Endothelial cell of umbilical vein (primary cell): ENCODE measurements at regions not wholly inside any gene's neighbourhood (a gene's known extent, or its start where the extent isn't known, plus 50 kb on each side); places are given as distances from the start of the nearest gene placed in this dataset.

Experiments used
- BruUV-seq: library from RNA; stranded (reverse); fragments of 400-500 nt; replicated peaks from 2 replicates; lab custom pipeline; 2021; lab: Mats Ljungman, UMichigan
- CTCF ChIA-PET: fragments of 300-600, 350-600 bp; sonication (Branson Sonifier 250); formaldehyde crosslinking; loops from one replicate; lab custom pipeline; 2021; ENCODE audit warnings: antibody characterized with exemption, inconsistent platforms; lab: Charles Lee
- POLR2A ChIA-PET: fragments of 300-600, 350-600 bp; sonication (Branson Sonifier 250); formaldehyde crosslinking; loops from one replicate; lab custom pipeline; 2021; ENCODE audit warnings: antibody characterized with exemption, inconsistent platforms; lab: Charles Lee
- DNase-seq: peaks from one replicate; pipeline ENCODE4 v3.0.0-alpha.2; 2011; ENCODE audit warnings: low read depth, low spot score
- FAIRE-seq: peaks from 2 replicates; lab custom pipeline; 2011; peaks lifted over from hg19 to GRCh38; lab: Jason Lieb, UNC
- H2AFZ ChIP-seq: 2 replicates; pipeline ENCODE4 v1.6.0; 2012; ENCODE audit warnings: low read depth, low read length, control low read depth, inconsistent platforms
- H3K27ac ChIP-seq: 2 replicates; pipeline ENCODE4 v1.5.1; 2011; ENCODE audit warnings: low read depth, mild to moderate bottlenecking, control low read depth, low read length, moderate library complexity; ENCODE audit not compliant: insufficient read depth
- H3K27me3 ChIP-seq, 2 experiments: 2 replicates each; pipeline versions ENCODE4 v1.6.0 to v1.6.1; 2011; ENCODE audit warnings: low read length in 2 of 2, mixed read lengths in 1 of 2; ENCODE audit not compliant: control insufficient read depth in 2 of 2, insufficient read depth in 2 of 2
- H3K36me3 ChIP-seq, 2 experiments: 2 replicates in 1 of 2; 3 replicates in 1 of 2; pipeline ENCODE4 v1.5.1; 2011; ENCODE audit warnings: low read length in 2 of 2, mild to moderate bottlenecking in 1 of 2, moderate library complexity in 1 of 2; ENCODE audit not compliant: control insufficient read depth in 2 of 2, insufficient read depth in 2 of 2; ENCODE audit errors: extremely low read depth in 1 of 2
- H3K4me1 ChIP-seq: 3 replicates; pipeline ENCODE4 v1.5.1; 2011; ENCODE audit warnings: mild to moderate bottlenecking, low read length; ENCODE audit not compliant: control insufficient read depth, insufficient read depth; ENCODE audit errors: extremely low read depth
- H3K4me2 ChIP-seq: 2 replicates; pipeline ENCODE4 v1.6.1; 2011; ENCODE audit warnings: low read length, control low read depth, mixed read lengths; ENCODE audit not compliant: insufficient read depth
- H3K4me3 ChIP-seq, 3 experiments: fragments of 200-600 bp in 1 of 3; sonication (generic), shearing (Covaris generic) in 1 of 3; replicated peaks in 1 of 3; 2 replicates each; pipeline ENCODE4 v1.5.1; 2011 to 2016; ENCODE audit warnings: control low read depth in 3 of 3, low read length in 3 of 3, mild to moderate bottlenecking in 2 of 3, inconsistent platforms in 1 of 3, low read depth in 1 of 3, moderate library complexity in 1 of 3; ENCODE audit not compliant: insufficient read depth in 1 of 3
- H3K79me2 ChIP-seq: 2 replicates; pipeline ENCODE4 v1.6.0; 2012; ENCODE audit warnings: low read length, inconsistent platforms; ENCODE audit not compliant: control insufficient read depth, insufficient read depth
- H3K9ac ChIP-seq: replicated peaks from 2 replicates; pipeline ENCODE3; 2011; ENCODE audit warnings: low read length, control low read depth; ENCODE audit not compliant: insufficient read depth; ENCODE audit errors: extremely low read depth
- H3K9me1 ChIP-seq: replicated peaks from 3 replicates; pipeline ENCODE4 v1.6.0; 2011; ENCODE audit warnings: mild to moderate bottlenecking, low read length; ENCODE audit not compliant: control insufficient read depth, insufficient read depth; ENCODE audit errors: extremely low read depth
- H3K9me3 ChIP-seq: replicated peaks from 2 replicates; pipeline ENCODE4 v1.5.1; 2012; ENCODE audit warnings: low read length, inconsistent platforms; ENCODE audit not compliant: control insufficient read depth, insufficient read depth
- H4K20me1 ChIP-seq: replicated peaks from 2 replicates; pipeline ENCODE3; 2011; ENCODE audit warnings: mild to moderate bottlenecking, low read length; ENCODE audit not compliant: control insufficient read depth, insufficient read depth; ENCODE audit errors: extremely low read depth
- CTCF ChIP-seq, 2 donors: IDR thresholded peaks; 1 replicate in 1 of 2; 2 replicates in 1 of 2; pipeline ENCODE4 v1.5.1; 2011; ENCODE audit warnings: low read length in 2 of 2, mild to moderate bottlenecking in 2 of 2, moderate library complexity in 2 of 2, control low read depth in 1 of 2, inconsistent platforms in 1 of 2, low read depth in 1 of 2; ENCODE audit not compliant: insufficient read depth in 1 of 2; ENCODE audit errors: extremely low read depth in 1 of 2
- EZH2 ChIP-seq: IDR thresholded peaks from 2 replicates; pipeline ENCODE4 v1.6.1; 2012; ENCODE audit warnings: borderline replicate concordance, low read depth, mild to moderate bottlenecking, moderate library complexity, low read length, inconsistent platforms; ENCODE audit not compliant: severe bottlenecking
- FOS ChIP-seq: IDR thresholded peaks from 2 replicates; pipeline ENCODE4 v1.6.1; 2011; ENCODE audit warnings: mild to moderate bottlenecking, low read length, moderate library complexity, borderline replicate concordance; ENCODE audit not compliant: insufficient read depth
- GATA2 ChIP-seq: IDR thresholded peaks from 2 replicates; pipeline ENCODE4 v1.7.0; 2011; ENCODE audit warnings: low read depth, mild to moderate bottlenecking, moderate library complexity, mixed read lengths, low read length; ENCODE audit not compliant: insufficient read length, insufficient read depth
- JUN ChIP-seq: IDR thresholded peaks from 2 replicates; pipeline ENCODE4 v1.6.1; 2011; ENCODE audit warnings: borderline replicate concordance, low read depth; ENCODE audit not compliant: insufficient read length, insufficient read depth
- MAX ChIP-seq: IDR thresholded peaks from 2 replicates; pipeline ENCODE4 v1.6.1; 2011; ENCODE audit not compliant: insufficient read depth, insufficient read length
- MYC ChIP-seq: IDR thresholded peaks from one replicate; pipeline ENCODE4 v1.6.1; 2011; ENCODE audit warnings: mild to moderate bottlenecking, low read depth, low read length
- POLR2A ChIP-seq: IDR thresholded peaks from 2 replicates; pipeline ENCODE4 v1.6.1; 2012; ENCODE audit warnings: low read depth, mild to moderate bottlenecking, control low read depth, low read length
- POLR2AphosphoS5 ChIP-seq: IDR thresholded peaks from 2 replicates; pipeline ENCODE4 v1.6.1; 2012; ENCODE audit warnings: low read depth, mild to moderate bottlenecking, control low read depth, low read length, moderate library complexity; ENCODE audit not compliant: insufficient read depth
- dilution Hi-C: fragments of 300-500 bp; cut with MboI; formaldehyde crosslinking; loops from one replicate; pipeline ENCODE4 v1.15.0; 2019; ENCODE audit warnings: low sequenced_read_pairs; ENCODE audit not compliant: extremely low pct_ligation_motif_present
- intact Hi-C: fragments of 100-400 bp; cut with micrococcal nuclease; formaldehyde crosslinking; loops from one replicate; pipeline ENCODE4 v1.10.0; 2022

- Histone ChIP-seq H3K4me3 (no peak overlapping the region), H3K9me3 (no peaks in the 10 kb centered on the region), H3K27me3 (peaks cover 0 to 2% of the 10 kb centered on the region in 2 experiments), H2AFZ (no peak overlapping the region), H4K20me1 (no peaks in the 10 kb centered on the region), H3K9me1 (no peaks in the 10 kb centered on the region), H3K9ac (no peak overlapping the region), H3K79me2 (no peaks in the 10 kb centered on the region), H3K4me1 (no peaks in the 10 kb centered on the region), H3K27ac (no peak overlapping the region), H3K4me2 (no peak overlapping the region), H3K36me3 (no peaks in the 10 kb centered on the region)
- BruUV-seq: no TSS peak
- POLR2A ChIA-PET: no interaction called here
- CTCF ChIA-PET: no interaction called here
- dilution Hi-C loops: no loop called here
- DNase-seq: no peak
- no peak for TF ChIP-seq EZH2
- no peak for TF ChIP-seq POLR2AphosphoS5
- TF ChIP-seq GATA2: no peak
- TF ChIP-seq CTCF (IDR thresholded peaks at IDR 0.05; ENCODE audit: extremely low read depth in 1 of 2, insufficient read depth in 1 of 2, low read depth in 1 of 2, low read length in 2 of 2): no peak
- TF ChIP-seq FOS: no peak
- no peak for TF ChIP-seq POLR2A
- no peak for TF ChIP-seq JUN
- no peak for TF ChIP-seq MYC
- TF ChIP-seq MAX: no peak
- intact Hi-C loops: no loop called here
- FAIRE-seq: no peak
Measured at GRCh38 chr9:83133316-83133715, 70.4 kb upstream of the RASEF start.
